ENCODE measurements at regions not wholly inside any gene's neighbourhood (a gene's known extent, or its start where the extent isn't known, plus 50 kb on each side); places are given as distances from the start of the nearest gene placed in this dataset.

GRCh38 chr7:7077945-7078344 is 104.4 kb upstream of the C1GALT1 start:
- Histone ChIP-seq H3K4me3 (no peak overlapping the region), H3K4me1 (no peaks in the 10 kb centered on the region), H3K9me3 (peaks cover 0 to 7% (median 0%) of the 10 kb centered on the region in 4 donors), H3K36me3 (no peaks in the 10 kb centered on the region), H3K27me3 (no peaks in the 10 kb centered on the region), H3K27ac (no peak overlapping the region)
- TF ChIP-seq CTCF (IDR thresholded peaks at IDR 0.05) = no peak
- no peak for TF ChIP-seq EP300 (IDR thresholded peaks at IDR 0.05)
- no peak for TF ChIP-seq POLR2A (IDR thresholded peaks at IDR 0.05)
- 78 to 83% methylated on average over 8 of the region's 8 CpGs for WGBS, 2 donors
- no peak for DNase-seq (ENCODE audit: low spot score in 2 of 2)

GRCh38 chr7:7080802-7081201 is 101.5 kb upstream of the C1GALT1 start:
- H3K27ac ChIP-seq = no peak overlapping the region
- peaks cover 0 to 7% (median 0%) of the 10 kb centered on the region in 4 donors for H3K9me3 ChIP-seq
- H3K4me3 ChIP-seq = no peak overlapping the region
- H3K4me1 ChIP-seq = no peaks in the 10 kb centered on the region
- no peaks in the 10 kb centered on the region for H3K36me3 ChIP-seq
- TF ChIP-seq POLR2A (IDR thresholded peaks at IDR 0.05) = no peak
- no peak for TF ChIP-seq EP300 (IDR thresholded peaks at IDR 0.05)
- no peak for TF ChIP-seq CTCF (IDR thresholded peaks at IDR 0.05)
- WGBS, 2 donors = 38 to 57% methylated on average over 2 of the region's 2 CpGs
- no peak for DNase-seq (ENCODE audit: low spot score in 2 of 2)
- H3K27me3 ChIP-seq = no peaks in the 10 kb centered on the region

- Histone ChIP-seq H3K4me1 (no peaks in the 10 kb centered on the region), H3K36me3 (no peaks in the 10 kb centered on the region), H3K27me3 (no peaks in the 10 kb centered on the region), H3K4me3 (no peak overlapping the region), H3K9me3 (peaks cover 0 to 11% (median 0%) of the 10 kb centered on the region in 4 donors), H3K27ac (no peak overlapping the region)
- WGBS, 2 donors = 68 to 81% methylated on average over 1 of the region's 1 CpG
- no peak for TF ChIP-seq EP300 (IDR thresholded peaks at IDR 0.05)
- TF ChIP-seq CTCF (IDR thresholded peaks at IDR 0.05) = no peak
- TF ChIP-seq POLR2A (IDR thresholded peaks at IDR 0.05) = no peak
- no peak for DNase-seq (ENCODE audit: low spot score in 2 of 2)
These were observed 91.9 kb upstream of the C1GALT1 start for GRCh38 chr7:7090460-7090859.

- peaks cover 0 to 23% (median 7%) of the 10 kb centered on the region in 4 donors for H3K4me1 ChIP-seq
- 98 to 100% methylated on average over 1 of the region's 1 CpG for WGBS, 2 donors
- no peak overlapping the region for H3K4me3 ChIP-seq
- no peak for DNase-seq (ENCODE audit: low spot score in 2 of 2)
- TF ChIP-seq CTCF (IDR thresholded peaks at IDR 0.05) (no peak), EP300 (IDR thresholded peaks at IDR 0.05) (no peak), POLR2A (IDR thresholded peaks at IDR 0.05) (no peak)
- no peaks in the 10 kb centered on the region for H3K36me3 ChIP-seq
- H3K9me3 ChIP-seq = no peaks in the 10 kb centered on the region
- H3K27me3 ChIP-seq = no peaks in the 10 kb centered on the region
- H3K27ac ChIP-seq = no peak overlapping the region
These were observed 84.0 kb upstream of the C1GALT1 start for GRCh38 chr7:7098280-7098818.

GRCh38 chr7:7099584-7100014 is 82.7 kb upstream of the C1GALT1 start:
- Histone ChIP-seq H3K36me3 (no peaks in the 10 kb centered on the region), H3K27ac (no peak overlapping the region), H3K4me3 (no peak overlapping the region), H3K9me3 (no peaks in the 10 kb centered on the region), H3K27me3 (no peaks in the 10 kb centered on the region), H3K4me1 (peaks cover 0 to 25% (median 7%) of the 10 kb centered on the region in 4 donors)
- WGBS, 2 donors = 0 to 10% methylated on average over 1 of the region's 1 CpG
- DNase-seq (ENCODE audit: low spot score in 2 of 2) = peak; percentile 47 to 65
- TF ChIP-seq POLR2A (IDR thresholded peaks at IDR 0.05) (no peak), EP300 (IDR thresholded peaks at IDR 0.05) (peak in 1 of 2 donors; percentile 60)

Data from tibial nerve (tissue), 4 donors.